WERI-Rb-1 (cell line): ENCODE measurements at regions not wholly inside any gene's neighbourhood (a gene's known extent, or its start where the extent isn't known, plus 50 kb on each side); places are given as distances from the start of the nearest gene placed in this dataset.

Experiments used
- DNase-seq: peaks from one replicate; pipeline ENCODE4 v3.0.0-alpha.2; 2020
- H3K27ac ChIP-seq: fragments of 250-450 bp; sonication (Bioruptor Pico); 2 replicates; pipeline ENCODE4 v1.5.1; 2020; ENCODE audit warnings: mild to moderate bottlenecking, moderate library complexity
- H3K27me3 ChIP-seq: fragments of 250-450 bp; sonication (Bioruptor Pico); 2 replicates; pipeline ENCODE4 v1.5.1; 2021; ENCODE audit warnings: mild to moderate bottlenecking, low read depth, moderate library complexity; ENCODE audit not compliant: insufficient read depth, severe bottlenecking
- H3K36me3 ChIP-seq: fragments of 250-450 bp; sonication (Bioruptor Pico); 2 replicates; pipeline ENCODE4 v1.5.1; 2020; ENCODE audit warnings: mild to moderate bottlenecking, moderate library complexity
- H3K4me3 ChIP-seq: 2 replicates; pipeline ENCODE4 v1.5.1; 2011; ENCODE audit warnings: low read depth, mild to moderate bottlenecking, control low read depth, low read length
- H3K9me3 ChIP-seq: fragments of 250-450 bp; sonication (Bioruptor Pico); 2 replicates; pipeline ENCODE4 v1.5.1; 2021; ENCODE audit warnings: mild to moderate bottlenecking, moderate library complexity; ENCODE audit not compliant: severe bottlenecking
- CTCF ChIP-seq: IDR thresholded peaks from 2 replicates; pipeline ENCODE4 v1.5.1; 2011; ENCODE audit warnings: low read depth, mild to moderate bottlenecking, control low read depth, inconsistent platforms, low read length

- no peak for TF ChIP-seq CTCF
- Histone ChIP-seq H3K27ac (no peak overlapping the region), H3K36me3 (no peaks in the 10 kb centered on the region), H3K4me3 (no peak overlapping the region), H3K9me3 (no peaks in the 10 kb centered on the region), H3K27me3 (no peaks in the 10 kb centered on the region)
- no peak for DNase-seq
Measured at GRCh38 chr2:188138313-188138712, 153.4 kb upstream of the GULP1 start.

- Histone ChIP-seq H3K27me3 (no peaks in the 10 kb centered on the region), H3K27ac (no peak overlapping the region), H3K36me3 (no peaks in the 10 kb centered on the region), H3K9me3 (no peaks in the 10 kb centered on the region), H3K4me3 (no peak overlapping the region)
- no peak for TF ChIP-seq CTCF
- no peak for DNase-seq
Measured at GRCh38 chr2:188142088-188142487, 149.6 kb upstream of the GULP1 start.

- DNase-seq = no peak
- no peaks in the 10 kb centered on the region for H3K27me3 ChIP-seq
- no peaks in the 10 kb centered on the region for H3K36me3 ChIP-seq
- no peak overlapping the region for H3K27ac ChIP-seq
- no peak for TF ChIP-seq CTCF
- no peak overlapping the region for H3K4me3 ChIP-seq
- no peaks in the 10 kb centered on the region for H3K9me3 ChIP-seq
Measured at GRCh38 chr2:188142636-188143295, 148.9 kb upstream of the GULP1 start.

- H3K27me3 ChIP-seq = no peaks in the 10 kb centered on the region
- no peak overlapping the region for H3K4me3 ChIP-seq
- DNase-seq = no peak
- H3K9me3 ChIP-seq = no peaks in the 10 kb centered on the region
- no peaks in the 10 kb centered on the region for H3K36me3 ChIP-seq
- TF ChIP-seq CTCF = no peak
- H3K27ac ChIP-seq = no peak overlapping the region
Measured at GRCh38 chr2:188145885-188146284, 145.8 kb upstream of the GULP1 start.

GRCh38 chr2:188146888-188147287 lies 144.8 kb upstream of the GULP1 start:
- no peak for DNase-seq
- Histone ChIP-seq H3K27ac (no peak overlapping the region), H3K36me3 (no peaks in the 10 kb centered on the region), H3K4me3 (no peak overlapping the region), H3K9me3 (no peaks in the 10 kb centered on the region), H3K27me3 (no peaks in the 10 kb centered on the region)
- no peak for TF ChIP-seq CTCF

- H3K9me3 ChIP-seq = no peaks in the 10 kb centered on the region
- no peak for TF ChIP-seq CTCF
- H3K27me3 ChIP-seq = no peaks in the 10 kb centered on the region
- no peaks in the 10 kb centered on the region for H3K36me3 ChIP-seq
- no peak overlapping the region for H3K4me3 ChIP-seq
- DNase-seq = no peak
- H3K27ac ChIP-seq = no peak overlapping the region
Measured at GRCh38 chr2:188151670-188152069, 140.0 kb upstream of the GULP1 start.
